HCT116 (cell line): ENCODE measurements at regions not wholly inside any gene's neighbourhood (a gene's known extent, or its start where the extent isn't known, plus 50 kb on each side); places are given as distances from the start of the nearest gene placed in this dataset.
"Not testable (repeated sequence)": the region's sequence is repeated elsewhere in the genome, so short reads cannot be mapped to it uniquely, and the experiment has no call there.

Experiments
- ATAC-seq: fragments of 200-7000 bp; cut with Tn5 transposase; 2 replicates; pipeline ENCODE4 v1.9.1; 2020; ENCODE audit warnings: mild to moderate bottlenecking, moderate library complexity
- BruUV-seq: library from RNA; stranded (reverse); fragments of 400-500 nt; replicated peaks from 2 replicates; lab custom pipeline; 2021; lab: Mats Ljungman, UMichigan
- CTCF ChIA-PET: fragments of 300-600 bp; sonication (Branson Sonifier 250); formaldehyde crosslinking; loops from one replicate; lab custom pipeline; 2021; ENCODE audit warnings: antibody characterized with exemption; lab: Charles Lee
- POLR2A ChIA-PET: fragments of 300-600, 350-600 bp; sonication (Branson Sonifier 250); formaldehyde crosslinking; loops from one replicate; lab custom pipeline; 2021; ENCODE audit warnings: antibody characterized with exemption; lab: Charles Lee
- RAD21 ChIA-PET, 2 experiments: fragments of 300-600 bp; sonication (Branson Sonifier 250); formaldehyde crosslinking; loops; one replicate each; lab custom pipeline; 2023; ENCODE audit warnings: low total read pairs in 2 of 2; ENCODE audit not compliant: uncharacterized antibody in 2 of 2, unreplicated experiment in 2 of 2, low non-redundant PET in 1 of 2; lab: Charles Lee
- DNase-seq: peaks from one replicate; pipeline ENCODE4 v3.0.0-alpha.2; 2010; ENCODE audit warnings: low read depth, low spot score
- H2AFZ ChIP-seq: fragments of 200-600 bp; shearing (Covaris generic), sonication (generic); 2 replicates; pipeline ENCODE4 v1.6.1; 2017; ENCODE audit warnings: low read depth, mixed run types, mixed read lengths, antibody characterized with exemption, low read length; ENCODE audit not compliant: poor library complexity, severe bottlenecking
- H3K27ac ChIP-seq: 2 replicates; pipeline ENCODE4 v1.5.1; 2012; ENCODE audit warnings: low read depth, low read length
- H3K27me3 ChIP-seq: fragments of 200-600 bp; sonication (generic); 2 replicates; pipeline ENCODE4 v1.6.1; 2016; ENCODE audit warnings: mixed run types, low read length, mixed read lengths; ENCODE audit not compliant: insufficient read depth
- H3K36me3 ChIP-seq, 2 experiments: fragments of 200-500 bp in 1 of 2; fragments of 200-600 bp in 1 of 2; sonication (Bioruptor generic) in 1 of 2; sonication (generic) in 1 of 2; 2 replicates each; pipeline versions ENCODE4 v1.5.1 to v1.6.1; 2014 to 2016; ENCODE audit warnings: low read length in 2 of 2, inconsistent platforms in 1 of 2, mixed read lengths in 1 of 2, mixed run types in 1 of 2; ENCODE audit not compliant: insufficient read depth in 2 of 2, control insufficient read depth in 1 of 2
- H3K4me1 ChIP-seq, 2 experiments: fragments of 200-600 bp in 1 of 2; sonication (generic) in 1 of 2; 2 replicates each; pipeline versions ENCODE4 v1.5.1 to v1.6.1; 2012 to 2017; ENCODE audit warnings: low read length in 2 of 2, inconsistent platforms in 1 of 2, mild to moderate bottlenecking in 1 of 2, mixed read lengths in 1 of 2, mixed run types in 1 of 2, moderate library complexity in 1 of 2; ENCODE audit not compliant: insufficient read depth in 2 of 2, control insufficient read depth in 1 of 2
- H3K4me2 ChIP-seq: fragments of 200-600 bp; sonication (generic); 2 replicates; pipeline ENCODE4 v1.6.1; 2017; ENCODE audit warnings: mixed run types, low read length, mixed read lengths
- H3K4me3 ChIP-seq, 2 experiments: fragments of 200-600 bp in 1 of 2; sonication (generic) in 1 of 2; replicated peaks in 1 of 2; 2 replicates each; pipeline ENCODE4 v1.5.1; 2011 to 2016; ENCODE audit warnings: low read length in 2 of 2, control low read depth in 1 of 2, low read depth in 1 of 2, mild to moderate bottlenecking in 1 of 2, mixed read lengths in 1 of 2, mixed run types in 1 of 2
- H3K79me2 ChIP-seq: fragments of 200-600 bp; sonication (generic); 2 replicates; pipeline ENCODE4 v1.6.1; 2017; ENCODE audit warnings: mild to moderate bottlenecking, mixed run types, low read length, moderate library complexity, mixed read lengths; ENCODE audit not compliant: insufficient read depth
- H3K9ac ChIP-seq: fragments of 200-600 bp; sonication (generic); 2 replicates; pipeline ENCODE4 v1.6.1; 2016; ENCODE audit warnings: low read length, mixed read lengths
- H3K9me2 ChIP-seq: fragments of 200-600 bp; sonication (generic), shearing (Covaris generic); 2 replicates; pipeline ENCODE4 v1.6.1; 2017; ENCODE audit warnings: mixed run types, mild to moderate bottlenecking, moderate library complexity; ENCODE audit not compliant: insufficient read depth
- H3K9me3 ChIP-seq, 2 experiments: fragments of 200-500 bp in 1 of 2; fragments of 200-600 bp in 1 of 2; sonication (Bioruptor generic) in 1 of 2; sonication (generic) in 1 of 2; 2 replicates each; pipeline ENCODE4 v1.6.1; 2014 to 2017; ENCODE audit warnings: low read length in 2 of 2, mixed read lengths in 2 of 2, inconsistent platforms in 1 of 2, low read depth in 1 of 2, mild to moderate bottlenecking in 1 of 2, mixed run types in 1 of 2, moderate library complexity in 1 of 2; ENCODE audit not compliant: control insufficient read depth in 1 of 2, insufficient read depth in 1 of 2
- H4K20me1 ChIP-seq: fragments of 200-600 bp; sonication (generic), shearing (Covaris generic); 2 replicates; pipeline ENCODE4 v1.6.1; 2017; ENCODE audit warnings: mixed run types, mild to moderate bottlenecking, moderate library complexity; ENCODE audit not compliant: insufficient read depth
- intact Hi-C: fragments of 100-400 bp; cut with micrococcal nuclease; formaldehyde crosslinking; loops from 2 replicates; pipeline ENCODE4 v1.10.0; 2022

DNA sequence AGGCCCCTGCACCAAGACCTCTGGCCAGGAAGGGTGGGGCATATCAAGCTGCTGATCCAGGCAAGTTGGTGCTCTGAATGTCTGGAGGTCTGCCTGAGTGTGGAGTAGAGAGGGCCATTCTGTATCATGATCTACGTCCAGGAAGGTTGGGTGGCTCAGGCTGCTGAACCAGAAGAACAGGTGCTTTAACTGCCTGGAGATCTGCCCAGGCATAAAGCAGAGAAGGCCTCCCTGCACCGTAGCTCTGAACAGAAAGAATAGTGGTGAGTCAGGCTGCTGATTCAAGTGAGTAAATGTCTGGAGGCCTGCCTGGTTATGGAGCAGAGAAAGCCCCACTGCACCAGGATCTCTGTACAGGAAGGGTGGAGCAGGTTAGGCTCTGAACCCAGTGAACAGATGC, 905.5 kb upstream of the ADAMTS5 start:
- intact Hi-C loops, DNase-seq, H3K4me2 ChIP-seq, BruUV-seq, CTCF ChIA-PET, H3K4me3 ChIP-seq, H4K20me1 ChIP-seq, H3K36me3 ChIP-seq, H3K9me3 ChIP-seq, POLR2A ChIA-PET, H3K9me2 ChIP-seq, H3K79me2 ChIP-seq, H3K27ac ChIP-seq, H3K9ac ChIP-seq, H3K4me1 ChIP-seq, ATAC-seq, H2AFZ ChIP-seq, H3K27me3 ChIP-seq, RAD21 ChIA-PET: not testable (repeated sequence)

DNA sequence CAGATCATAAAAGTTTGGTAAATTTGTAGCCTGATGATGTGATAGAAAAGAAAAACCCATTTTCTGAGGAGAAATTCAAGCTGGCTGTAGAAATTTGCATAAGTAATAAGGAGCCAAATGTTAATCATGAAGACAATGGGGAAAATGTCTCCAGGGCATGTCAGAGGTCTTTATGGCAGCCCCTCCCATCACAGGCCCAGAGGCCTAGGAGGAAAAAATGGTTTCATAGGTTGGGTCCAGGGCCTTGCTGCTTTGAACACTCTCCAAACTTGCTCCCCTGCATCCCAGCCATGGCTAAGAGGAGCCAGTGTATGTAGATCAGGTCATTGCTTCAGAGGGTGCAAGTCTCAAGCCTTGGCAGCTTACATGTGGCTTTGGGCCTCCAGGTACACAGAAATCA, 903.9 kb upstream of the ADAMTS5 start:
- CTCF ChIA-PET, H3K4me3 ChIP-seq, H3K36me3 ChIP-seq, H3K9me3 ChIP-seq, BruUV-seq, ATAC-seq, DNase-seq, intact Hi-C loops, H3K9me2 ChIP-seq, POLR2A ChIA-PET, H3K79me2 ChIP-seq, H3K27me3 ChIP-seq, H3K9ac ChIP-seq, H3K4me2 ChIP-seq, H2AFZ ChIP-seq, H4K20me1 ChIP-seq, RAD21 ChIA-PET, H3K27ac ChIP-seq, H3K4me1 ChIP-seq: not testable (repeated sequence)

DNA sequence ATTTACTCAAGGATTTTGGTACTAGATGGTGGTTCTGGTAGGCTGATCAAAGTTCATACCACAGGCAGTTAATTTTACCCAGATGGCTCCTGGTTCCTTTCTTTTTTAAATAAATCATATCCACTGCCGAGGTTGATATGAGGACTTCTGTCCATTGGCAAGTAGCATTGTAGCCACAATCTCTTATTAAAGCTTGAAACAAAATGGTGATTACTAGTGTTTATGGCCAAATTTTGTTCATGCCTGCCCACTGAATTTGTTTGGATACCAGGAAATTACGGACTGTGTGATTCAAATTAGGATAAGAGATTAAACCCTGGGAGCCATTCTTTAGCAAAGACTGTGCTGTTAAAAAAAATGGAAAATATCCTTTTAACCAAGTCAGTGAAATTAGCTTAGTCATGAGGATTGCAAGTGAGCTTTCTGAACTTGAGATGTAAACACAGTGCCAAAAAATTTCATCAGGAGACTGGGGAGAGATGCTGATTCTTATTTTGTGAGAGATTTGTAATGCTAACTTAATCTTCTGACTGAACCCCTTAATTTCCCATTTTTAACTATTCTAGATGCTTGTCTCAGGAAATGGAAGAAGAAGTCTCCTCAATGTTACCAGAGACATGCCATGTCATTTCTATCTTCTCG, 893.5 kb upstream of the ADAMTS5 start:
- H3K36me3 ChIP-seq, BruUV-seq, RAD21 ChIA-PET, H3K9me2 ChIP-seq, POLR2A ChIA-PET, DNase-seq, H3K79me2 ChIP-seq, H3K27ac ChIP-seq, CTCF ChIA-PET, H3K4me3 ChIP-seq, H3K9ac ChIP-seq, H3K4me2 ChIP-seq, H3K27me3 ChIP-seq, H4K20me1 ChIP-seq, H2AFZ ChIP-seq, H3K9me3 ChIP-seq, intact Hi-C loops, H3K4me1 ChIP-seq, ATAC-seq: not testable (repeated sequence)

DNA sequence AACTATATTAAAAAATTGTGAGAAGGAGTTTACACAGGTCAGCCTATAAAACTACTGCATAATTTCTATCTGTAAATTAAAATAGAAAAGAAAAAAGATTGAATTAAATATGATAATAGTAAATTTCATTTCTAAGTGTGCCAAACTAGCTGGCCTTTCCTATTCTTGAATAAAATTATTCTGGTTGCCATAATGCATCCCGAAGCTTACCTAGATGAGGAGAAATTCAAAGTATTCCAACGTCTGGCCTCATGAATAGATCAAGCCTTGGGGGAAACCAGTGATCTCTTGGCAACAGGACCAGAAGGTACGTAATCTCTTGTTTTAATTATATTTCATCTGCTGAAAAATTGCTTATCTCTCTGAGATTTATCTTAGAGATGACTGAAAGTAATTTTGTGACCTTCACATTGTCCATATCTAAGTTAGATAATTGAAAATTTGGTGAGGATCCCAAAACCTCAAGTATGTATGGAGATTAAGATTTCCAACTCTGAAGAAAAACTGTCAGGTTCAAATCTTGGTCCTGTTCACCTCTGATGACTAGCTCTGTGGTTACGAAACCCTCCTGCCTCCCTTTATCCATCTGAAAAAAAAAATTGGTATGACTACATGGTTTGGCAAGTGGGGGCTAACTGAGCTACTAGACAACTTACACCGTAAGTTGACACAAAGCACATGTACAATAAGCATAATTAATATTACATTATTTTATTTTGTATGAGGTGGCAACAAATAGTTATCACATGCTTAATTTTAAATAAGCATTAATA, 891.4 kb upstream of the ADAMTS5 start:
- H3K9ac ChIP-seq, ATAC-seq, POLR2A ChIA-PET, BruUV-seq, RAD21 ChIA-PET, H3K4me3 ChIP-seq, intact Hi-C loops, H2AFZ ChIP-seq, H3K27me3 ChIP-seq, H3K4me1 ChIP-seq, H3K79me2 ChIP-seq, H3K9me3 ChIP-seq, CTCF ChIA-PET, H3K36me3 ChIP-seq, H3K27ac ChIP-seq, DNase-seq, H3K9me2 ChIP-seq, H3K4me2 ChIP-seq, H4K20me1 ChIP-seq: not testable (repeated sequence)
